IMR-90 (cell line): ENCODE measurements at regions not wholly inside any gene's neighbourhood (a gene's known extent, or its start where the extent isn't known, plus 50 kb on each side); places are given as distances from the start of the nearest gene placed in this dataset.

Experiments used
- BHLHE40 ChIP-seq: fragments of 150-350 bp; IDR thresholded peaks from 2 replicates; pipeline ENCODE4 v1.6.1; 2016; ENCODE audit warnings: mild to moderate bottlenecking, low read depth, low read length
- CEBPB ChIP-seq: IDR thresholded peaks from 2 replicates; pipeline ENCODE4 v1.6.1; 2012; ENCODE audit warnings: low read depth, low read length, improper control_type of control experiment
- CHD1 ChIP-seq: IDR thresholded peaks from 2 replicates; pipeline ENCODE4 v1.6.1; 2012; ENCODE audit warnings: low read depth, low read length, improper control_type of control experiment
- CTCF ChIP-seq: conservative IDR thresholded peaks from 2 replicates; pipeline ENCODE4 v1.5.1; 2012; ENCODE audit warnings: mild to moderate bottlenecking, low read depth, low read length, improper control_type of control experiment
- MXI1 ChIP-seq: IDR thresholded peaks from 2 replicates; pipeline ENCODE4 v1.6.1; 2012; ENCODE audit warnings: low read depth, mild to moderate bottlenecking, low read length, moderate library complexity, borderline replicate concordance
- NFE2L2 ChIP-seq: fragments of 150-350 bp; IDR thresholded peaks from 2 replicates; pipeline ENCODE4 v1.6.1; 2016; ENCODE audit warnings: low read depth, mild to moderate bottlenecking, low read length
- POLR2A ChIP-seq: IDR thresholded peaks from 2 replicates; pipeline ENCODE4 v1.6.1; 2012; ENCODE audit warnings: mild to moderate bottlenecking, low read depth, low read length
- RAD21 ChIP-seq: IDR thresholded peaks from 2 replicates; pipeline ENCODE4 v1.6.1; 2012; ENCODE audit warnings: low read length, improper control_type of control experiment
- RFX5 ChIP-seq: IDR thresholded peaks from 2 replicates; pipeline ENCODE4 v1.8.0; 2012; ENCODE audit warnings: low read depth, mild to moderate bottlenecking, low read length, moderate library complexity
- USF2 ChIP-seq: fragments of 150-350 bp; IDR thresholded peaks from 2 replicates; pipeline ENCODE4 v1.6.1; 2017; ENCODE audit warnings: mild to moderate bottlenecking, antibody characterized with exemption, low read length, low read depth

DNA sequence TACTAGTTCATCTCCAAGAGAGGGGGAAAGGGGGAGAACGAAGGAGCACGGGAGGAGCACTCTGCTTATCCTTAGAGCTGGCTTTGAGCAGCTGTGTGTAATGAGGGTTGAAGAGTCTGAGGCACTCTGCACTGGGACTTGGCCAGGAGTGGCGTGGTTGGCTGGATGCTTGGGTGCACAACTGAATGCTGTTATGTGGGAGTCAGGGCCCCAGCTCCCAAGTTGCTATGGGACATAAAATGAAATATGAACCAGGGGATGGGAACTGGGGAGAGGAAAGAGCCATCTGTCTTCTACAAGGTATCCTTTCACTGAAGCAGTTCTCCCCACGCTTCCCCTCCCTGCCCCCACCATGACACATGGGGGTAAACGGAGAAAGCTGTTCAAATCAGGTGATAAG lies 105.9 kb upstream of the ANKFN1 start:
- no peak for TF ChIP-seq USF2
- TF ChIP-seq CTCF: no peak
- TF ChIP-seq RFX5: no peak
- TF ChIP-seq POLR2A: no peak
- TF ChIP-seq RAD21: no peak
- no peak for TF ChIP-seq CHD1
- TF ChIP-seq BHLHE40: no peak
- TF ChIP-seq MXI1: no peak
- no peak for TF ChIP-seq NFE2L2
- TF ChIP-seq CEBPB: no peak
